Skin epidermis (tissue), 12 donors: ENCODE measurements at regions not wholly inside any gene's neighbourhood (a gene's known extent, or its start where the extent isn't known, plus 50 kb on each side); places are given as distances from the start of the nearest gene placed in this dataset.
"Not testable (repeated sequence)": the region's sequence is repeated elsewhere in the genome, so short reads cannot be mapped to it uniquely, and the experiment has no call there.

Source experiments
- H3K27ac ChIP-seq, 21 experiments: fragments of 200-600 bp; sonication (generic) in 11 of 21; one replicate each; pipeline ENCODE4 v1.5.0; 2020; ENCODE audit warnings: mild to moderate bottlenecking in 3 of 21, inconsistent platforms in 2 of 21, moderate library complexity in 2 of 21
- H3K4me3 ChIP-seq, 7 experiments: fragments of 200-600 bp; sonication (generic) in 2 of 7; one replicate each; pipeline ENCODE4 v1.5.0; 2020; ENCODE audit warnings: inconsistent platforms in 2 of 7, mild to moderate bottlenecking in 2 of 7, moderate library complexity in 1 of 7

DNA sequence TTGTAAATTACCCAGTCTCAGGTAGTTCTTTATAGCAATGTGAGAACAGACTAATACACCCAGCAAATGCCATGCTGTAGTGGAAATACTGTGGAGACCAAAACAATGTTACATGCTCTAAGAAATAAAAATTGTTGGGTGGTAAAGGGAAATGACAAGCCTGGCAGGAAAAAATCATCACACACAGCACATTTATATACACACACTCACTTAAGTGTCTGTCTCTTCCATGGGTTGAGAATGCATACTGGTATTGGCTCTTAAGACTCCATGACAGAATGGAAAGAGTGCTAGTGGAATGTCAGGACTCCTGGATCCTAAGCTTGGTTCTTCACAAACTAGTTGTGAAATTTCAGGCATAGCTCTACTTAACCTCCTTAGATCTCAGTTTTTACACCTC, 343.0 kb downstream of the CD83 start:
- H3K27ac ChIP-seq = no peak overlapping the region
- no peak overlapping the region for H3K4me3 ChIP-seq

DNA sequence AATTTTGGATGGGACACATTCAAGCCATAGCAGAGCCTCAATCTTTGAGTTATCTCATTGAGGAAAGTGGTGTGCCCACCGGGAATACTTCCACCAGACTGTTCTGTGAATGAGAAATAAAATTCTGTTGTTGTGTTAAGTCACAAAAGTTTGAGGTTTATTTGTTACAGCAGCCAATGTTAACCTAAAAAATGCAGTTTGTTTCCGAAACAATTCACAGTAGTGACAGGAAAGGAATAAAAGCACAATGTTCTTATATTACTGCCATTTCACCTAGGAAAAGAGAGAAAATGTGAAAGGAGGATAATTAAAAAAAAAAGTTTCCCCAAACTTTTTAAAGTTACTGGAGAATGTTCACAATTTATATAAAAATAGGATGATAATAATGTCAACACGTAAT, 344.6 kb downstream of the CD83 start:
- no peak overlapping the region for H3K27ac ChIP-seq
- no peak overlapping the region for H3K4me3 ChIP-seq

DNA sequence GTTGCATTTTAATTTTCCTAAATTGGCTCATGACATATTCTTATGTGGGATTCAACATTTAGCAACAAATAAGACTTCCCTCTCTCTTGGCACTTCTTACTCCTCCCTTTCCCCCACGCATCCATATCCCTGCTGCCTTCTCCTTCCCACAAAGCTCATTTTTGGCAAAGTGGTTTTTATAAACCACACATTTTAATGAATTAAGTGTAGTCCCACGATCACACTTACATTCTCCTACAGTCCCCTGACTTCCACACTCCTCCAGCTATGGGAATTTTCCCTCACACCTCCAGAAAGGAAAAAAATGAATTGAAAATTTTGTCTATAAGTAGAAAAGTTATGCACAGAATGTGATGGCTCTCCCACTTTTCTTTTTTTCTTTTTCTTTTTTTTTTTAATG, 345.0 kb downstream of the CD83 start:
- Histone ChIP-seq H3K4me3 (no peak overlapping the region), H3K27ac (no peak overlapping the region)

DNA sequence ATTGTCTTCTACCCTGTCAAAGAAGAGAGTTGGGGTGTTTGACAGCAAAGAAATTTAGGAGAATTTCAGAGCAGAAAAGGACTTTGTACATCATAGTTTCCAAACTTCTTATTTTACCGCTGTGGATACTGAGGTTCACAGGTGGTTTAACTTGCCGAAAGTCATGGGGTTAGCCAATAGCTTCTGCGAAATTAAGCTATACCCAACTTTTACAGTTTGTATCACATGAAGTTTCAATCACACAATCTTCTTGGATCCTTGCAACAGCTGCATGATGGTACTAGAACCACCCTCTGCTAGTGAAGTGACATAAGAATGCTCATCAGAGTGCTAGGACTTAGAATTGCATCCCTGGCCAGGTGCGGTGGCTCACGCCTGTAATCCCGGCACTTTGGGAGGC, 345.5 kb downstream of the CD83 start:
- no peak overlapping the region for H3K27ac ChIP-seq
- no peak overlapping the region for H3K4me3 ChIP-seq

DNA sequence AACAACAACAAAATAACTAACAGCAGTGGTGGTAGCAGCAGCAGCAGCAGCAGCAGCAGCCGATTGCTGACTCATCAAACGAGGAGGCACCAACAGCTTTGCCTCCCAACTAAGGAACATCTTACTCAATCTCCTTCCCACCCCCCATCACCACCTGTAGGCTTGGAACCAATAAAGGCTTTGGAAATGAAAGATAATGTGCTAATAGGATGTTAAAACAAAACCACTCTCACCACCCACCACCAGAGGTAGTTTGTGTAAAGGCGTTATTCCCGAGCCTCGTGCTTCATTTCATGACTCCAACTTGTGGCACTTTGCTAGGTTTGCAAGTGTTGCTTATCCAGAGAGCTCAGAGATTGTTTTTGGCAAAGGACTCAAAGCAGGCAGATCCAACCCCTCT, 346.5 kb downstream of the CD83 start:
- no peak overlapping the region for H3K4me3 ChIP-seq
- no peak overlapping the region for H3K27ac ChIP-seq

DNA sequence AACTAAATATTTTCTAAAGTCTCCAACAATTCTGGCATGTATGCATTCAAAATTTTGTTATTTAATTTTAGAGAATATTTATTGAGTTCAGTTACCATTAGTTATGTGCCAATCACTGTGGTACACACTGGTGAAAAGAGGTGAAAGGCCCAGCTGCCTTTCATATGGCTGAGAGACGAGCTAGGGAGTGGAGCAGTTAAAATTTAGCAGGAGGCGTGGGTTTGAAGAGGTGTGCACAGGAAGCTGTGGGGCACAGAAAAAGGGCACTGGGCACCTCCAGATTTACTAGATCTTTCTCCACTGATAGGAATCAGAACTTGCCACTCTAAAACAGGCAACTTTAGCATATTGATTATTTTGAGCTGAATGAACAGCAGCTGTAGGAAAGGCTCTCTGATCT, 347.1 kb downstream of the CD83 start:
- Histone ChIP-seq H3K4me3 (no peak overlapping the region), H3K27ac (no peak overlapping the region)

DNA sequence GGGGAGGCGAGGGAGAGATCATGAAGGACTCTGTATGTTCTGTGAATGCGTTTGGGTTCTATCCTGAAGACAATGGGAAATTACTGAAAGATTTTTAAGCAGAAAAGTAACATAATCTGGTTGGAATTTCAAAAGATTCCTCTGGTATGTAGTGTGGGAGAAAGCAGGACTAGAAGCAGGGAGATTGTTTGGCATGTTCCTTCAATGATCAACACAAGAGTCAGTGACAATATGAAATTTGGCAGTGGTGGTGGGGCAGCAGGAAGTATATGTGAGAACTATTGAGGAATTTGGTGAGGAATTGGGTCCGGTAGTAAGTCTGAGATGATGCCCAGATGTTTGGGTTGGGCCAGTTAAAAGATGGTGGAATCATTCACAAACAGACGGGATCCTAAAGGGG, 348.7 kb downstream of the CD83 start:
- Histone ChIP-seq H3K4me3 (no peak overlapping the region), H3K27ac (no peak overlapping the region)

DNA sequence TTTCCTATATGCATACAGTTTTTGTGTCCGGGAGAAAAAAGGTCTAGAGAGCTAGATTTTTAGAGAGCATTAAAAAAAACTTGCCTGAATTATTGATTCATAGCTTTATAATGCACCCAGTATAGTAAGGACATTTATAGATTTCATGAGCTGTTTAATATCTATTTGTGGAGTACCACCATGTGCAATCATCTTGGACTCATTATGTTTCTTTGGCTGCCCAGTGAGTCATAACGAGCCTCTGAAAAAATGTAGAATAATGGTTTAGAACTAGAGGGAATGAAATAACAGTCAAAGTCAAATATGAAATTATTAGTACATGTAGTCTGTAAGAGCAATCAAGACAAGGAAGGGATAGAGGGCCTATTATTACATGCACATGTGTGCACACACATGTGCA, 350.0 kb downstream of the CD83 start:
- H3K4me3 ChIP-seq = no peak overlapping the region
- H3K27ac ChIP-seq = no peak overlapping the region

DNA sequence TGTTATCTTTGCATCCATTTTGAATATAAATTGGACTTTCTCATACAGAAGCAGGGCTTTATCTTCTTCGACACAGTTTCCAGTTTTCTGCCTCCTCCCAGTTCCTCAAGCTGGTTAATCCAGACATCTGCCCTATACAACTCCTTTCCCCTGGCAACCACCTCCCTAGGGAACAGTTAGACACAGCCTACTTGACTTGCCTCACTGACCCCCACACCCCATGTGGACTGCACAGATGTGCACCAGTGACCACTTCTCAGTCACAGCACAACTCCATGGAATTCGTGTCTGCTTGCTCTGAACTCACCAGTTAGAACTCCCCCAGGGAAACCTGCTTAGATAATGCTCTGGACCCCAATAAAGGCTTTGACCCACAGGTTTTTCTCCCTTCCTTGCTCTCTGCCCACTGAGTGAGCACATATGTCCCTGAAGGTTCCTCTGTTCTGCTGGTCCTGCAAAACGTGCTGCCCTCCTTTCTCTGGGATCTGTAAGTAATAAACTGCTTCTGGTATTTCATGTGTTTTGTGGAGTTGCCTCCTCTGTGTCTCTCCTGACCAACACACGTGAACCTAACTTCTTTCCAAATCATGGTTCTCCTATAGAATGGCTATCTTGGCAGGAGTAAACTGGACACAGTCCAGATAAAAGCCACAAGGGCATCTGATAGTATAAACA, 351.2 kb downstream of the CD83 start:
- H3K4me3 ChIP-seq = no peak overlapping the region

DNA sequence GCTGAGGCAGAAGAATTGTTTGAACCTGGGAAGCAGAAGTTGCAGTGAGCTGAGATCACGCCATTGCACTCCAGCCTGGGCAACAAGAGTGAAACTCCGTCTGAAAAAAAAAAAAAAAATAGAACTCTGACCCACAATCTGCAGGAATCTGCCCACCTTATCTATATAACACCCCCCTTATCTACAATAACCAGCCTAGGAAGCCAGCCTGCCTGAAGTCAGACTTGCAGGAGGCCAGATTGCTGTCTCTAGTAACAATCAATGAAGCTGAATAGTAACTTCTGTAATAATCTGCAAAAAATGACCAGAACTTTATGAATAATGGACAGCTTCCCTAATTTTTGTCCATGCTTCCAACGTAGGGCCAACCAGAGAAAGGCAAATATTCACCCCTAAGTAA, 352.5 kb downstream of the CD83 start:
- no peak overlapping the region for H3K27ac ChIP-seq
- no peak overlapping the region for H3K4me3 ChIP-seq

More for the DNA sequence above, 351.2 kb downstream of the CD83 start:
- no peak overlapping the region for H3K27ac ChIP-seq

DNA sequence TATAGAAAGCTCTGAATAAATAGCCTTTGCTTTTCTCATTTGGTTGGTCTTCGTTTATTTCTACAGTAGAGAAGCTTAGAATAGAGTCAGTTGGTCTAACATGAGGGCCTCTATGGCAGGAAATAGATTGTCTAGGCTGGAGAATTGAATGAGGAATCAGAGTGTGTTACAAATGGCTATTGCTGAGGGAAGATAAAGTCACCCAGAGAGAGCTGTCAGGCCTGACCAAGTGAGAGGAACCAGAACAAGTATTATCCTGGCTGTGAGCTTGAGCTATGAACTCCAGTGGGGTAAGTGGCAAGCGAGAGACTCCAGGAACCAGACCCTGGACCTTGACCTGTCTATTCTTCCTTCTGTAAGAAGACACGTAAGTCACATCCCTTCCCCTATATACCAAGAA, 353.1 kb downstream of the CD83 start:
- H3K27ac ChIP-seq = no peak overlapping the region

DNA sequence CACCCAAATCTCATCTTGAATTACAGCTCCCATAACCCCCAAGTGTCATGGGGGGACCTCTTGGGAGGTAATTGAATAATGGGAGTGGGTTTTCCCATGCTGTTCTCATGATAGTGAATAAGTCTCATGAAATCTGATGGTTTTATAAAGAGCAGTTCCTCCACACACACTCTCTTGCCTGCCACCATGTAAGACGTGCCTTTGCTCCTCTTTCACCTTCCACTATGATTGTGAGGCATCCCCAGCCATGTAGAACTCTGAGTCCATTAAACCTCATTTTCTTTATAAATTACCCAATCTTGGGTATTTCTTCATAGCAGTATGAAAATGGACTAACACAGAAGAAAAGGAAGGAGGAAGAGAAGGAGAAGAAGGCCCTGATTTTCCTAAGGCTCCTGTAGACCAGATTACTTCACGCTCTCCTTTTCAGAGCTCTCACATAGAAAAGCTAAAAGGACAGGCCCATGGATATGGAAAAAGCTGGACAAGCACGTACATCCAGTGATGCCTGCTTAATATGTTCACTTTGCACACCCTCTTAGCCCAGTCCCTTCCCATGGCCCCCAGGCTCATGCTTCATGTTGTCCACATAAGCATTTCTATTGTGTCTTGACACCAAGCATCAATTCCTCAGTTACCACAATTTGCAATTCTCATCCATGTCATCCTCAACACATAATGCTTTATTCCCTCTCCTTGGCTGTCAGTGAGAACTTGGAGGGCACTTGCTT, 354.8 kb downstream of the CD83 start:
- H3K4me3 ChIP-seq = no peak overlapping the region
- peak overlapping the region in 1 of 21 experiments; percentile 51 for H3K27ac ChIP-seq

More for the DNA sequence above, 353.1 kb downstream of the CD83 start:
- no peak overlapping the region for H3K4me3 ChIP-seq

DNA sequence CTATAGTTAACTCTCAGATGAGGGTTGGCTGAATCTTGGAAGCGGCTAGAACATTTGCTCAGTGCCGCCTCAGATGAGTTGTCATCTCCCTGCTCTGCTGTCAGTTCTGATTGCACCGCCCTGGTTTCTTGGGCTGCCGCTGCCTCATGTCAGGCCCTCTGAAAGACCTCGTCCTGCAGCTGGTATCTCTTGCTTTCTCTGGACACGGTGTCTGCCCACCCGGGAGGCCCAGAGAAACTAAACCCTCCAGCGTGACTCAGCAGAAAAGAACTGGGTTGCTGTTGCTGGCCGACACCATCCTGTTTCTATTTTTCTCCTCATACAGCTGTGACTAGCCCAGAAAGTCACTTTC, 355.4 kb downstream of the CD83 start:
- H3K27ac ChIP-seq = peak overlapping the region in 1 of 21 experiments; percentile 51
- no peak overlapping the region for H3K4me3 ChIP-seq

DNA sequence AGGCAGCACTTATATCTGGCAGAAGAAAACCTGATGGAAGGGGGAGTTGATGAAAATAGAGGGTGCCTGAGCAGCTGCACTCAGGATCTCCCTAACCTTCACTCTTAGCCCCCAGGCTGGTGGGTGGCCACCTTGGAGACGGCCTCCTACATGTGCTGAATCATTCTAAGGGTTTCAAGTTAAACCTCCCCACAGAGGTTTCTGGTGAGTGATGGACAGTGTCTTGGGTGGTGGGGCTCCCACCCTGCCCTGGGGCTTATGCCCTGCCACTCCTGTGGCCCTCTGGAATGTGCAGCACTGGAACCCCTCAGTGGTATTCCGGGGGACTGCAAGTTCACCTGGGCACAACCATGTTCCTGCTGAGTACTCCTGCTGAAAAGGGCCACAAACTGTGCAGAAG, 357.2 kb downstream of the CD83 start:
- H3K4me3 ChIP-seq = no peak overlapping the region

DNA sequence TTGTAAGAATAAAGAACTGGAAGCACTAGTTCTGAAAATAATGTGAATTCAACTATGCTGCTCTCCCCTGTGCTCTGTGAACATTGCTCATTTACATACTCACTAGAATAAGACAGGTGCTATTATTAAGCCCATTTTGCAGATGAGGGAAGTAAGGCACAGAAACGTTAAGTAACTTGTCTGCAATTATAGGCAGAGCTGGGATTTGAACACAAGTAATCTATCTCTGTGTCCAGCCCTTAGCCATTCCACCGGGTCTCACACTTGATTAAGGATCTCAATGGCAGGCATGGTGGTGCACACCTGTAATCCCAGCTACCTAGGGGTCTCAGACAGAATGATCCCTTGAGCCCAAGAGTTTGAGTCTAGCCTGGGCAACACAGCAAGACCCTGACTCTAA, 357.7 kb downstream of the CD83 start:
- no peak overlapping the region for H3K4me3 ChIP-seq
- H3K27ac ChIP-seq = no peak overlapping the region

More for the DNA sequence above, 357.2 kb downstream of the CD83 start:
- H3K27ac ChIP-seq = no peak overlapping the region

DNA sequence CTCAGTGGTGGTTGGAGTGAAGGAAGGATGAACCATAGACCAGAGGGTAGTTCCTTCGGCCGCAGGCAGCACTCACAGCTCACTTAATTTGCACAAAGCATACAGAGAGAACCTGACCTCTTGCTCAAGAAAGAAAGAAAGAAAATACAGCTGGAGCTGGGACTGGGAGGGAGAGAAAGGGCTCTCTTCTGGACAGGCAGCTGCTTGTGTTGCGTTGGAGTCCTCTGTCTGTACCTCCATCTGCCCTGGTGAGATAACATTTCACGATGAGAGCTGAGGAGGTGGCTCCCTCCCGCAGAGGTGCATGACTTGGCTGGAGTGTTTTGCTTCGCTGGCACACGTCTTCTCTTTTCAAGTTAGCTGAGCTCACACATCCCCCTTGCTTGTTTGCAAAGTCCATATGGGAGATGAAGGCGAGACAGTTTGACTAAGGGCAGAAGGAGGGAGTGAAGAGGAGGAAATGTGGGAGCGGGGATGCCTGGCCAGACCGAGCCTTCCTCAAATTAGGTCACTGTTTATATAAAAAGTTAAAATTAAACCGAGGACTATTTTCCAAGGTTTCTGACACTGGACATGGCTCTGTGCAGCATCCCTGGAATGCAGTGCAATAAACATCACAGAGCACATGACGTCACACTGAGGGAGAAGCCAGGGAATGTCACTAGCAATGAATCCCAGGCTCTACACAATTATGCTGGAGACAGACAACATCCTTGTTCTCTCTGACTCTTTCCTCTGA, 359.4 kb downstream of the CD83 start:
- H3K4me3 ChIP-seq = no peak overlapping the region
- H3K27ac ChIP-seq = peak overlapping the region in 1 of 21 experiments; percentile 21

DNA sequence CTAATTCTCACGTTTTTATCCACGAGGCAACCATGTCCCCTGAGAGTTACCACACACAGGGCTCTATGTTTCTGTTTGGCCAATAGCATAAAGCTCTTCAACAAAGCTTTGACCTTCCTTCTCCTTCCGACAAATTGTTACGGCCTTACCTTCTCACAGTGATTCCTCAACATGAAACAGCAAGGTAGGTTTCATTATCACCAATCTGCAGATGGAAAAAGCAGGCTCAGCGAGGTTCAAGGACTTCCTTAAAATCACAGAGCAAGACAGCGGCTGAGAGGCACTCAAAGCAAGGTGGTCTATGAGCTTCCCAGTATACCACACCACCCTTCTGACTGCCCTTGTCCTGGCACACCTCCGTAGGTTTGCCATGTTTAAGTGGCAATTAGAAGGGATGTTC, 360.0 kb downstream of the CD83 start:
- H3K27ac ChIP-seq = no peak overlapping the region
- no peak overlapping the region for H3K4me3 ChIP-seq

DNA sequence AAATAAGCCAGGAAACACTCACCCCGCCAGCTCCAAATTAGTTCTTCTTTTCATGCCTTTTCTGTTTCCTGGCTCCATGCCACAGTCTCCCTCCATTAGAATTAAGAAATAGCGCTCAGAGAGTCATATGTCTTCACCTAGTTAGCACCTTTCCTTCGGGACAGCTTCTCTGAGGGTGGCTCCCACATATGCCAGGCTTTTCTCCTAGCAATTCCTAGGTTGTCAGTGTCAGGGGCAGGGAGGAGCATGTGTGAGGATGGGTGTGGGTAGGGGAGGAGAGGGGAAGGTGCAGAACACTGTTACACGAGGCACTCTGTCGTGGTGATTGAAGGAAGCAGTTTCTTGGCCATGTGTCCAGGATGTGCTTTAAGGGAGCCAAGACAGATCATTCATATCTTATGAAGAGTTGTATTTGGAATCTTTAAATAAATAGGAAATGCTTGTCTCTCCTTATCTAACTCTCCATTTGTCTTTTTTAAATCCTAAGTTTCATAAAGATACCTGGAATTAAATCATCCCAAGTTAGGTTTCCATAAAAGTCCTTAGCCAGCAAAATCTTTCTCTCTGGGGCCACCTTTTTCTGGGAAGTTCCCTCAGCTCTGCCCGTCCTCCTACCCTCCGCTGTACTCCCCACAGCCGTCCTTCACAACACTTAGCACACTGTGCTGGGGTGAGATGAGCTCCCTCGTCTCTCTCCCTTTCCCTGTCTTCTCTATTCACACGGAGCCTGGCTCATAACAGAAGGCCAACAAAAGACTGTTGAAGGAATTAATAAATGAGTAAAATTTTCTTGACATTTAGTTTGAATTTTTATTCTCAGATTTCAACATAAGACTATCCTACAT, 361.0 kb downstream of the CD83 start:
- H3K27ac ChIP-seq = no peak overlapping the region
- no peak overlapping the region for H3K4me3 ChIP-seq

DNA sequence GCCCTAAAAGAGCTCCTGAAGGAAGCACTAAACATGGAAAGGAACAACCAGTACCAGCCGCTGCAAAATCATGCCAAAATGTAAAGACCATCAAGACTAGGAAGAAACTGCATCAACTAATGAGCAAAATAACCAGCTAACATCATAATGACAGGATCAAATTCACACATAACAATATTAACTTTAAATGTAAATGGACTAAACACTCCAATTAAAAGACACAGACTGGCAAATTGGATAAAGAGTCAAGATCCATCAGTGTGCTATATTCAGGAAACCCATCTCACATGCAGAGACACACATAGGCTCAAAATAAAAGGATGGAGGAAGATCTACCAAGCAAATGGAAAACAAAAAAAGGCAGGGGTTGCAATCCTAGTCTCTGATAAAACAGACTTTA, 364.4 kb downstream of the CD83 start:
- not testable (repeated sequence) for H3K4me3 ChIP-seq, H3K27ac ChIP-seq

DNA sequence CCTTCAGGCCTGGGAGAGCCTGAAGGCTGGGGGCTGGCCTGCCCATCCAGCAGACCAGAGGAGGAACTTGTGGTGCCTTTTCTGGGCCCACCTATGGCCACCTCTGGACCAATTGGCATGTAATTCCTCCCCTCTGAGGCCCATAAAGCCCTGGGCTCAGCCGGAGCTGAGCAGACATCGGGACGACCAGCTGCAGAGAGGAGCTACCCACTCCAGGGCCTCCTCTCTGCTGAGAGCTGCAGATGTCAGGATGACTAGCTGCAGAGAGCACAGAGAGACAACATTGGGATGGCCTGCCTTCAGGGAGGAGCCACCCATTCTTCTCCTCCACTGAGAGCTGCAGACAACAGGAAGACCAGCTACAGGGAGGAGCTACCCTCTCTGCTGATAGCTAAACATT, 370.1 kb downstream of the CD83 start:
- no peak overlapping the region for H3K27ac ChIP-seq
- no peak overlapping the region for H3K4me3 ChIP-seq
